Stimulated activated CD4-positive, alpha-beta T cell treated with anti-CD3 and anti-CD28 coated beads, Interleukin-15, amount 100 ng/mL, for 48 hours (primary cell): ENCODE measurements at regions not wholly inside any gene's neighbourhood (a gene's known extent, or its start where the extent isn't known, plus 50 kb on each side); places are given as distances from the start of the nearest gene placed in this dataset.
"Not testable (repeated sequence)": the region's sequence is repeated elsewhere in the genome, so short reads cannot be mapped to it uniquely, and the experiment has no call there.

ENCODE experiments used
- DNase-seq, 2 donors: peaks; one replicate each; pipeline ENCODE4 v3.0.0-alpha.2; 2020; ENCODE audit warnings: low read depth in 2 of 2

- no peak for DNase-seq
Measured at GRCh38 chr5:117149312-117149711, 574.7 kb upstream of the SEMA6A start.

GRCh38 chr5:117144086-117144485 is 569.5 kb upstream of the SEMA6A start:
- no peak for DNase-seq

GRCh38 chr5:117143406-117143805 is 568.8 kb upstream of the SEMA6A start:
- no peak for DNase-seq

- no peak for DNase-seq
Measured at GRCh38 chr5:117138523-117138922, 563.9 kb upstream of the SEMA6A start.

GRCh38 chr5:117135851-117136250 is 561.2 kb upstream of the SEMA6A start:
- DNase-seq: no peak

- no peak for DNase-seq
Measured at GRCh38 chr5:117133198-117133597, 558.6 kb upstream of the SEMA6A start.

GRCh38 chr5:117131876-117132275 is 557.3 kb upstream of the SEMA6A start:
- DNase-seq: no peak

GRCh38 chr5:117131048-117131679 is 556.5 kb upstream of the SEMA6A start:
- no peak for DNase-seq

GRCh38 chr5:117118499-117118898 is 543.9 kb upstream of the SEMA6A start:
- no peak for DNase-seq

- DNase-seq: not testable (repeated sequence)
Measured at GRCh38 chr5:117117314-117117713, 542.7 kb upstream of the SEMA6A start.

GRCh38 chr5:117110548-117110947 is 535.9 kb upstream of the SEMA6A start:
- no peak for DNase-seq

GRCh38 chr5:117107859-117108258 is 533.2 kb upstream of the SEMA6A start:
- no peak for DNase-seq

GRCh38 chr5:117103703-117104102 is 529.1 kb upstream of the SEMA6A start:
- no peak for DNase-seq

- no peak for DNase-seq
Measured at GRCh38 chr5:117102591-117102990, 528.0 kb upstream of the SEMA6A start.

GRCh38 chr5:117100176-117100575 is 525.6 kb upstream of the SEMA6A start:
- DNase-seq: no peak

GRCh38 chr5:117098094-117098493 is 523.5 kb upstream of the SEMA6A start:
- no peak for DNase-seq

GRCh38 chr5:117095346-117096332 is 521.0 kb upstream of the SEMA6A start:
- DNase-seq: no peak

GRCh38 chr5:117094114-117094815 is 519.6 kb upstream of the SEMA6A start:
- no peak for DNase-seq

- no peak for DNase-seq
Measured at GRCh38 chr5:117093653-117094052, 519.0 kb upstream of the SEMA6A start.

GRCh38 chr5:117089001-117089400 is 514.4 kb upstream of the SEMA6A start:
- DNase-seq: no peak

- no peak for DNase-seq
Measured at GRCh38 chr5:117088176-117088575, 513.6 kb upstream of the SEMA6A start.

GRCh38 chr5:117084067-117084466 is 509.4 kb upstream of the SEMA6A start:
- no peak for DNase-seq
